ENCODE measurements at regions not wholly inside any gene's neighbourhood (a gene's known extent, or its start where the extent isn't known, plus 50 kb on each side); places are given as distances from the start of the nearest gene placed in this dataset.

DNA sequence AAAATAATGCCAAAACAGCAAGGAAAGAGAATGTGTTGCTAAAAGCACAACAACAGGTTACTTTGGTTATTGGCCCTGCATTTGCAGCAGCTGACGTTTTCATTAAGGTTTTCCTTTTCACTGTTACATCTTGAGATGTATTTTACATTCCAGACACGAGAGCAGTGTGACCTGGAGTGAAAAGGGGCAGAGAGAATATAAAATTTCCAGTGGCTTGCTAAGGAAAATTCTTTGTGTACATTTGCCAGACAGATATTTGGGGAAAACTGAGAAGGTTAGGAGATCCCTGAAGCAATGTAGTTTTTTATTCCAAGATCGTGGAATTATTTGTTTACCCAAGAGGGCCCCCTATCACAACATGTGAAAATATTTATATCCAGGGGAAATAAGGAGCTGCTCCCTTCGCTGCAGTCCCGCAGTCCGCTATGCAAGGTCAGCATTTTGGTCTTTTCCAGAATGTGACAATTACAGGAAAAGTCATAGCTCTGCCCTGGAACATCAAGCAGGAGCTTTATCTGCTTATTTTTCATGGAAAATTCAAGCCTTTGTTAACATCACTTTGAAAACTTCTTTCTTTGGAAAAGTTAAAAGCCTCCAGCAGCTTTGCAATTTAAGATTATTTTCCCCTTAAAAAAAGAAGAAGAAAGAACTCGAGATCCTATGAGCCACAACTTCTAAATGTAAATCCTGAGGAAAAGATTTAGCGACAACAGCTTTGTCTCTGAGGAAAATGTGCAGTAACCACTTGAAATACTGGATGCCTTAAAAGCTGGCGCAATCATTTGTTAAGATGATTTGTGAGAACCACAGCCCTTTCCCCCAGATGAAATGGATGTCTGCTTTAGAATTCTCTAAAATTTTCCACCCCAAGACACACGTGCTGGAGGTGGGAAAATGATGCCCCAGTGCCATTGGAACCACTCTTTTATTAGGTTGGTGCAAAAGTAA lies 256.4 kb upstream of the TPM1 start:
- TF ChIP-seq, protein P1, sequence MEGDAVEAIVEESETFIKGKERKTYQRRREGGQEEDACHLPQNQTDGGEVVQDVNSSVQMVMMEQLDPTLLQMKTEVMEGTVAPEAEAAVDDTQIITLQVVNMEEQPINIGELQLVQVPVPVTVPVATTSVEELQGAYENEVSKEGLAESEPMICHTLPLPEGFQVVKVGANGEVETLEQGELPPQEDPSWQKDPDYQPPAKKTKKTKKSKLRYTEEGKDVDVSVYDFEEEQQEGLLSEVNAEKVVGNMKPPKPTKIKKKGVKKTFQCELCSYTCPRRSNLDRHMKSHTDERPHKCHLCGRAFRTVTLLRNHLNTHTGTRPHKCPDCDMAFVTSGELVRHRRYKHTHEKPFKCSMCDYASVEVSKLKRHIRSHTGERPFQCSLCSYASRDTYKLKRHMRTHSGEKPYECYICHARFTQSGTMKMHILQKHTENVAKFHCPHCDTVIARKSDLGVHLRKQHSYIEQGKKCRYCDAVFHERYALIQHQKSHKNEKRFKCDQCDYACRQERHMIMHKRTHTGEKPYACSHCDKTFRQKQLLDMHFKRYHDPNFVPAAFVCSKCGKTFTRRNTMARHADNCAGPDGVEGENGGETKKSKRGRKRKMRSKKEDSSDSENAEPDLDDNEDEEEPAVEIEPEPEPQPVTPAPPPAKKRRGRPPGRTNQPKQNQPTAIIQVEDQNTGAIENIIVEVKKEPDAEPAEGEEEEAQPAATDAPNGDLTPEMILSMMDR (conservative IDR thresholded peaks at IDR 0.05) = no peak
- no peaks in the 10 kb centered on the region for H3K4me1 ChIP-seq (ENCODE audit: control insufficient read depth, insufficient read depth, low read length)
- Mint-ChIP-seq H3K27ac (no peak overlapping the region), H3K4me3 (no peak overlapping the region), H3K9me3 (no peaks in the 10 kb centered on the region), H3K36me3 (ENCODE audit: low read depth) (peaks cover 59% of the 10 kb centered on the region), H3K4me1 (peaks cover 5% of the 10 kb centered on the region), H3K27me3 (ENCODE audit: insufficient read depth) (no peaks in the 10 kb centered on the region)
- 78 to 81% methylated on average over 8 to 10 of the region's 10 CpGs for WGBS, 2 experiments (ENCODE audit: insufficient coverage in 1 of 2, insufficient read length in 1 of 2)
- H3K36me3 ChIP-seq (ENCODE audit: control insufficient read depth, insufficient read depth, low read length) = peaks cover 44% of the 10 kb centered on the region
- no peaks in the 10 kb centered on the region for H3K27me3 ChIP-seq (ENCODE audit: control insufficient read depth, insufficient read depth, low read length, poor library complexity, severe bottlenecking)
- no peak overlapping the region for H3K4me3 ChIP-seq (ENCODE audit: low read length)
- H3K9me3 ChIP-seq (ENCODE audit: control insufficient read depth, low read length) = peaks cover 4% of the 10 kb centered on the region
- H3K27ac ChIP-seq (ENCODE audit: low read depth, low read length) = no peak overlapping the region
- no peak for DNase-seq
- H3K9ac ChIP-seq (ENCODE audit: extremely low read depth, low read length, poor library complexity, severe bottlenecking) = no peak overlapping the region

DNA sequence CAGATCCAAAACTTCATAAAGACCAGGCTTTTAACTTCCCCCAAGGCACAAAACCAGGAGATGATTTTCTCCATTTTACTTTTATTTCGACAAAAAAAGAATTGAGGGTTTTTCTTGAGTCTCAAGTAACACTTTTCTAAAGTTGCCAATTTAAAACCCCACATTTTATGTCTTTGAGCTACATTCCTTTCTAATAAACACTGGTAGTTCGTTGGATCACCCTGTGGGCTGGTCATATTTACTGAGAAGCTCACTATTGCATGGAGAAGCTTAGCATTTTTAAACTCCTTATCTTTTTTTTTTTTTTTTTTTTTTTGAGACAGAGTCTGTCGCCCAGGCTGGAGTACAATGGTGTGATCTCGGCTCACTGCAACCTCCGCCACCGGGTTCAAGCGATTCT lies 255.1 kb upstream of the TPM1 start:
- 89 to 96% methylated on average over 5 to 7 of the region's 7 CpGs for WGBS, 2 experiments (ENCODE audit: insufficient coverage in 1 of 2, insufficient read length in 1 of 2)
- no peak overlapping the region for H3K27ac Mint-ChIP-seq
- H3K9me3 Mint-ChIP-seq = no peaks in the 10 kb centered on the region
- H3K36me3 ChIP-seq (ENCODE audit: control insufficient read depth, insufficient read depth, low read length) = peaks cover 42% of the 10 kb centered on the region
- peaks cover 8% of the 10 kb centered on the region for H3K4me1 Mint-ChIP-seq
- H3K27me3 Mint-ChIP-seq (ENCODE audit: insufficient read depth) = no peaks in the 10 kb centered on the region
- H3K27me3 ChIP-seq (ENCODE audit: control insufficient read depth, insufficient read depth, low read length, poor library complexity, severe bottlenecking) = no peaks in the 10 kb centered on the region
- H3K9me3 ChIP-seq (ENCODE audit: control insufficient read depth, low read length) = peaks cover 4% of the 10 kb centered on the region
- no peak overlapping the region for H3K4me3 Mint-ChIP-seq
- H3K27ac ChIP-seq (ENCODE audit: low read depth, low read length) = no peak overlapping the region
- no peak overlapping the region for H3K4me3 ChIP-seq (ENCODE audit: low read length)
- TF ChIP-seq, protein P1 (conservative IDR thresholded peaks at IDR 0.05) = no peak
- no peak for DNase-seq
- peaks cover 4% of the 10 kb centered on the region for H3K4me1 ChIP-seq (ENCODE audit: control insufficient read depth, insufficient read depth, low read length)
- H3K36me3 Mint-ChIP-seq (ENCODE audit: low read depth) = peaks cover 50% of the 10 kb centered on the region
- H3K9ac ChIP-seq (ENCODE audit: extremely low read depth, low read length, poor library complexity, severe bottlenecking) = no peak overlapping the region

DNA sequence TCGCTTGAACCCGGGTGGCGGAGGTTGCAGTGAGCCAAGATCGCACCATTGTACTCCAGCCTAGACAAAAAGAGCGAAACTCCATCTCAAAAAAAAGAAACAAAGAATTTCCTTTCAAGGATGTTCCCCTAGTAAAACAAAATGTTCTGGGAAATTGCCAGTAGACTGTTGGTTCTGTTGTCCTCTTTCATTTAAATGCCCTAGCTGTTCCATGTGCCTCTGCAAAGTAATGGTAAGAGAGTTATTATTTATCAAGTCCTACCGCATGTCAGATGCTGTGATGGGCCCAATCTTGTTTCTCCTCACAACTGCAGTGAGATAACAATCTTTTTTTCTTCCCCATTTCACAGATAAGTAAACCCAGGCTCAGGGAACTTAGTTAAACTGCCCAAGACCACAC lies 254.3 kb upstream of the TPM1 start:
- H3K27me3 ChIP-seq (ENCODE audit: control insufficient read depth, insufficient read depth, low read length, poor library complexity, severe bottlenecking) = no peaks in the 10 kb centered on the region
- H3K27ac Mint-ChIP-seq = no peak overlapping the region
- peaks cover 4% of the 10 kb centered on the region for H3K9me3 ChIP-seq (ENCODE audit: control insufficient read depth, low read length)
- WGBS, 2 experiments (ENCODE audit: insufficient coverage in 1 of 2, insufficient read length in 1 of 2) = 72 to 80% methylated on average over 5 to 6 of the region's 6 CpGs
- TF ChIP-seq, protein P1 (conservative IDR thresholded peaks at IDR 0.05) = no peak
- H3K9me3 Mint-ChIP-seq = no peaks in the 10 kb centered on the region
- no peak overlapping the region for H3K4me3 Mint-ChIP-seq
- H3K27me3 Mint-ChIP-seq (ENCODE audit: insufficient read depth) = no peaks in the 10 kb centered on the region
- peaks cover 6% of the 10 kb centered on the region for H3K4me1 ChIP-seq (ENCODE audit: control insufficient read depth, insufficient read depth, low read length)
- H3K36me3 ChIP-seq (ENCODE audit: control insufficient read depth, insufficient read depth, low read length) = peaks cover 41% of the 10 kb centered on the region
- no peak overlapping the region for H3K27ac ChIP-seq (ENCODE audit: low read depth, low read length)
- H3K9ac ChIP-seq (ENCODE audit: extremely low read depth, low read length, poor library complexity, severe bottlenecking) = no peak overlapping the region
- DNase-seq = no peak
- no peak overlapping the region for H3K4me3 ChIP-seq (ENCODE audit: low read length)
- peaks cover 8% of the 10 kb centered on the region for H3K4me1 Mint-ChIP-seq
- peaks cover 46% of the 10 kb centered on the region for H3K36me3 Mint-ChIP-seq (ENCODE audit: low read depth)

Data from endodermal cell (in vitro differentiated cells).